Activated CD4-positive, alpha-beta T cell treated with anti-CD3 and anti-CD28 coated beads, Interleukin-2, amount 50 U/mL, for 4 hours (primary cell): ENCODE measurements at regions not wholly inside any gene's neighbourhood (a gene's known extent, or its start where the extent isn't known, plus 50 kb on each side); places are given as distances from the start of the nearest gene placed in this dataset.

Experiments used
- DNase-seq, 2 experiments: peaks; one replicate each; pipeline ENCODE4 v3.0.0-alpha.2; 2020

- DNase-seq, result no peak
Measured at GRCh38 chr6:19041906-19042305, 654.8 kb downstream of the RNF144B start.

GRCh38 chr6:19042420-19042819 lies 655.3 kb downstream of the RNF144B start:
- DNase-seq, result no peak

DNA sequence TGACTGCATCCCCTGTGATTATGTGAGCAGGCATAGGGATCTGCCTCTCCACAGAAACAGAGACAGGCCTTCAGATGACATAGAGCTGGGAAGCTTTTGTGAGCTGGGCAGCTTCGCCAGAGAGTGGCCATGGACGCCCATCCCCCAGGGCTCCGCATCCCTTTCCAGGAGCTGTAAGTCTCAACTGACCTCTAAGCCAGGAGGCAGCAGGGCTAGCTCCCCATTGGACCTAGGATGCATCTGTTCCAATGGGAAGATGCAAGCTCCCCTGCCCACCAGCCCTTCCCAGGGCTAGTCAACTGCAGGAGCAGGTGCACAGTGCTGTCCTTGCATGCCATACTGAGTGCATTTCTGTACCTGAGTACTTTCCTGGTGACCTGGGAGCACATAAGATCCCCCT lies 663.6 kb downstream of the RNF144B start:
- no peak for DNase-seq

DNA sequence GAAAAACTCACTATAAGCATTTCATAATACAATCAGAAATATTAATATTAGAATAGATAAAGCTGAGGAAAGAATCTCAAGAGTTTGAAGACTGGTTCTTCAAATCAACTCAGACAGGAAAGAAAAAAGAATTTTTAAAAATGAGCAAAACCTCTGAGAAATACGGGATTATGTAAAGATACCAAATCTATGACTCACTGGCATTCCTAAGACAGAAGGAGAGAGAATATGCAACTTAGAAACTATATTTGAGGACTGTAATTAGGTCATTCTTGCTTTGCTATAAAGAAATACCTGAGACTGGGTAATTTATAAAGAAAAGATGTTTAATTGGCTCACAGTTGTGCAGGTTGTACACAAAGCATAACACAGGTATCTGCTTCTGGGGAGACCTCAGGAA lies 665.1 kb downstream of the RNF144B start:
- DNase-seq, result no peak

- DNase-seq, result no peak
Measured at GRCh38 chr6:19059102-19059501, 672.0 kb downstream of the RNF144B start.

- DNase-seq, result no peak
Measured at GRCh38 chr6:19067165-19067564, 680.0 kb downstream of the RNF144B start.

DNA sequence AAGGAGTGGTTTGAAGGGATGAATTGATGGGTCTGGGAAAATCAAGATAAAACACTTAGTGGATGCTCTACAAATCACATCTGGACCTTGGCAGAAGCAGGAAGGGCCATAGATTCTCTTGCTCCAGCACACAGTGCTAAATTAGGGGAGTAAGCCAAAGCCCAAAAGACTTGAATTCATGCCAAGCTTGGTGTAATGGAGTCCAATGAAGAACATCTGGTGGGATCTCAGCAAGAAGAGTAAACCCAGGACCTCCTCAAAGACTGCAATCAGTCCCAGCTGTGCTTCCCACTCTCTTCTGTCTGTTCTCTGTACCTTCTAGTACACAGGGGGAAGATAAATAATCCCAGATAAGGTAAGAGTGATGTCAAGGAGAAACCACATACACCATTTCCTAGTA lies 683.4 kb downstream of the RNF144B start:
- no peak for DNase-seq

GRCh38 chr6:19083801-19084200 lies 696.7 kb downstream of the RNF144B start:
- no peak for DNase-seq

GRCh38 chr6:19086480-19086879 lies 699.3 kb downstream of the RNF144B start:
- DNase-seq, result no peak

DNA sequence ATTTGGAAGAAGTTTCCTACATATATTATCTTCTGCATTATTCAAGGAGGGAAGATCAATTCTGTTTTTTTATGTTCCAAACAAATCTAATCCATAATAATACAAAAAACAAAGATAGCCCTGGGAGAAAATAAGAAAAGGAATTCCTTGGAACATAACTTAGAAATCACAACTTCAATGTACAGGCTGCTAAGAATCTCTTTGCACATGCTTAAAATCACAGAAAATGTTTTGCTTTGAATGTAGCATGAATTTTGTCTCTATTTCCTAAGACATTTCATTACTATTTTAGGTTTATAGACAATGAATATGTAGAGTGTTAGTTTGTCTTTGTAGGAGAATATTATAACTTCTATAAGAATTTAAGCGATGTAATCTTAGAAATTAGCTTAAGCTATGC lies 700.1 kb downstream of the RNF144B start:
- no peak for DNase-seq

DNA sequence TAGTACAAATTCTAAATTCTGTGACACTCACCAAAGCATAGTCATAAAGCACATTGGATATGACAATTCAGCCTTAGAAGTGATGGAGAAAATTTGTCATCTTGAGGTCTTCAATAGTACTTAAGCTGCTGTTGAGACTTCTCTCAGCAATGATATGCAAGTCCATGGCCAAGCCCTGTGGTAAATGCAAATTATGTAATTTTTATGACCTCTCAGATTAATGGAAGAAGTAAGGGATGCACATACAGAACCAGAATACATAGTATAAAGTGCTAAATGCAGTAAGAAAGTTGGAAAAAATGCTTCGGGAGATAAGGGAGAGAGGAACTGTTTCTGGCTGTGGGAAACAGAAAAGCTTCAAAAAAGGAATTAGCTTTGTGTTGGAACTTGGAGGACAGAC lies 700.7 kb downstream of the RNF144B start:
- DNase-seq, result no peak

GRCh38 chr6:19100752-19101151 lies 713.6 kb downstream of the RNF144B start:
- no peak for DNase-seq

GRCh38 chr6:19102936-19103335 lies 715.8 kb downstream of the RNF144B start:
- no peak for DNase-seq

DNA sequence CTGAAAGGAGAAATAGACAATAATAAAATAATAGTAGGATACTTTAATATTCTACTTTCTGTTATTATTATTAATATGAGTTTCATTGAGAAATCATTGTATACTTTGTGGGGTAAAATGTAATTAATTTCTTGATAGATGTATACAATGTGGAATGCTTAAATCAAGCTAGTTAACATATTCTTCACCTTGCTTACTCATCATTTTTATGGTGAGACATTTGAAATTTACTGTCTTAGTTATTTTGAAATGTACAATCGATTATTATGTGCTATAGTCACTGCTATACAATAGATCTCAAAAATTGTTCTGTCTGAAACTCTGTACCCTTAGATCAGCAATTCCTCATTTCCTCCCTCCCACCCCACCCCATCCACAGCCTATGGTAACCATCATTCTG lies 720.3 kb downstream of the RNF144B start:
- no peak for DNase-seq

DNA sequence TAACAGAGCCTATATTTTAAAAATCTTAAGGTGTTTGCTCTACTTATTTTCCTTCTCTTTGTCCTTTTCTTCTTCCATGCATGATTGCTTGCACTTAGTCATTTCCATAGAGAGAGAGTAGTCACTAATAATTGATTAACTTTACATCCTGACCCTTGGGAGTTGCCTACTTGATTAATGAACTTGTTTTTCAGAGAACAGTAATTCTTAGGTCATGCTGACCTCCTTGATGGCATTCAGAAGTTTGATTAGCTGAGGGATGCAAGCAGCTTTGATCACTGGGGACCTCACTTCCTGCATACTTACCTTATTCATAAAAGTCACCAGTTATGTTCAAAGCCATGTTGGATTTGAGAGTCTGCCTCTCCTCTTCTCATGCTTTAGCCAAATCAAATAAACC lies 715.6 kb upstream of the ID4 start:
- no peak for DNase-seq

- DNase-seq, result no peak
Measured at GRCh38 chr6:19127081-19127480, 710.1 kb upstream of the ID4 start.

- no peak for DNase-seq
Measured at GRCh38 chr6:19128701-19129100, 708.5 kb upstream of the ID4 start.

DNA sequence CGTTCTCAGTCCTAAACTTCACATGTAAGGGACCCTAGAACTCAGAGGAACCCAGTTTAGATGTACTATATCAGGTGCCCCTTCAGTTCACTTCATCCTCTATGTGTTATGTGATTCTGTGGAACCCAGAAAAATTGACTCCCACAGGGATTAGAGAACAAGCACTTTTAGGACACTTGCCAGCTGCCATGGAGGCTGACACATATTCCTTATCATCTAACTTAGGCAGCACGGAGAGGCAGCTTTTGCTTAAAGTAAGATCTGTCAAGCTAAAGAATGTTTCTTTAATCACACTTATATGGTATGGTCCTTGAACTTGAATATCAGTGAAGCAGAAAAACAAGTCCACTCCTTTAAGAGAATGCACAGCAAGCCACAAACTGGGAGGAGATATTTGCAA lies 701.5 kb upstream of the ID4 start:
- DNase-seq, result no peak

- DNase-seq, result no peak
Measured at GRCh38 chr6:19137505-19137904, 699.7 kb upstream of the ID4 start.

DNA sequence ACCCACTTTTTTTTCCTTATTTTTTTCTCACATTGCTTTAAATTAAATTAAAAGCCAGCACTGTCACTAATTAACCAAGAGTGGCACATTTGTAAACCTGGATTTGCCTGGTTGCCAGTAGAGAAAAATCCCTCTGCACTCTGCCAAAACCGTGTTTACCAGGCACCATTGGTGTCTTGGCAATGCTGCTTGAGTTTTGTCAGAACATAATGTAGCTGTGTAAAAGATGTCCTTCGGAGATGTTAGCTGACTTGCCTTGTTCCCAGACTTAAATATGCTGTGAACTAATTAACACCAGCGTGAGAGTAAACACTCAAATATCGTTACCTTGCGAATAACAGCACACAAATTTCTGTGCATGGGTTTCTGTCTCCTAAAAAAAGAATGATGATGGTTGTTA lies 694.9 kb upstream of the ID4 start:
- no peak for DNase-seq

DNA sequence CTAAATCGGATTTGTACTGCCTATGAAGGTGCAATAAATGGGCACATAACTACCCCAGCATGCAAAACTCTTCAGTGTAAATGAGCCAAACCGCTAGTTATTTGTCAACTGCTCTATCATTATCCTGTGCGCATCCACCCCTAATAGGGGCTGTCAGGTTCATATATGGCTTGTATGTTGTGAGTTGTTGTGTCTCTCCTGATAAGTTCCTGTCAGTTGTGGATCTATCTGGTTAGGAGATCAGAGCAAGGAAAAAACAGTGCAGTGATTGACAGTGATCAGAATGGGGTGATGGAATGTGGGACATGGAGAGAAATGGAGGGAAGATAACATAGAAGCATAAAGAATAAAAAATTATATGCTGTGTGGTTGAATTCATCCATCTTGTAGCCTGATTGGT lies 686.9 kb upstream of the ID4 start:
- DNase-seq, result no peak

DNA sequence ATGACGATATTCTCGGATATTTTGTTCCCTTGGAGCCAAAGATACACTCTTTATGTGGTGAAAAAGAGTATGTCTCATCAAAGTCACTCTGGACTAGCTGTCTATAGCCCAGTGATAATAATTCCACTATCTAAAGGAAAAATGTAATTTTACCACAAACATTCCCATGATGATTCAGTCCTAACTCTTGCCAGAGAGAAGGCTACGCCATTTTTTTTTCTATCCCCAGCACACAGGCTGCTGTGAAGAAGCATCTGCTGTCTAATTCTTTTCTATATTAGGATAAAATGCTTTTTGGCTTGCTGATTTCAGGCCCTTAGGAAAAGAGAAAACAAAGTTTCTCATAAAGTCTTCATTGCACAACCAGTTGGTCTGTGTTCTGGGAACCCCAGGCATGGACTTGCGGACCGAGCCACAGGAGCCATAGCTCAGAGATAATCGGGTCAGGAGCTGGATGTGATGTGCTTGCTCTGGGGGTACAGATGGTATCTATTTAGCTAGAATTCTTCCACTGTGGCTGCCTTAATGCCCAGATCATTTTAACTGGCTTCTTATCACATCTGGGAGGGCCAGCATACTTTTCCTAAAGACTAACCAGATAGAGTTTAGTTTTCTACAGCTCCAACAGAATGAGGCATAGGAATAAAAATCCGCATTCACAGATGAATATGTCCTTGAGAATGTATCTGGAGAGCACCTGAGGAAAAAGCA lies 683.7 kb upstream of the ID4 start:
- DNase-seq, result no peak

GRCh38 chr6:19153981-19154295 lies 683.2 kb upstream of the ID4 start:
- no peak for DNase-seq

DNA sequence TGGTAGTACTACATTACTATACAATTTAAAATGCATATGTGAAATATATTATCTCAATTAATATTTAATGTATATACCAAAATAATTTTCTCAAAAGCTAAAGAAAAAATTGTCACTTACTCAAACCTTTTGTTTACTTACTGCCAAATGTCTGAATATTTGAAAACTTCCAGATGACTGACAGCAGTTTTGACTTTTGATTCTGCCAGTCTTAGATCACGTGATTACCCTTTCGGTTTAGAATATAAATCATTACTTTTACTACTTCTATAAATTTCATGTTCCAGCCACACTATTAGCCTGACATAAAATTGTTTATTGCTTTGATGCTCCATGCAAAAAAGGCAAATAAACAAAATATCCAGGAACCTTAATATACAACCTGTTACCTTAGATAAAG lies 680.7 kb upstream of the ID4 start:
- no peak for DNase-seq

- no peak for DNase-seq
Measured at GRCh38 chr6:19157486-19157885, 679.7 kb upstream of the ID4 start.

- DNase-seq, result no peak
Measured at GRCh38 chr6:19158586-19158985, 678.6 kb upstream of the ID4 start.
